Neural cell (in vitro differentiated cells): ENCODE measurements at regions not wholly inside any gene's neighbourhood (a gene's known extent, or its start where the extent isn't known, plus 50 kb on each side); places are given as distances from the start of the nearest gene placed in this dataset.

Source experiments
- EZH2 ChIP-seq: fragments of 200-600, 300-800 bp; shearing (Covaris generic), sonication (generic); IDR thresholded peaks from 2 replicates; pipeline ENCODE4 v1.6.1; 2014; ENCODE audit warnings: antibody characterized with exemption, low read length, borderline replicate concordance, mild to moderate bottlenecking; ENCODE audit not compliant: insufficient read depth, poor library complexity, severe bottlenecking
- POLR2AphosphoS5 ChIP-seq: IDR thresholded peaks from 2 replicates; pipeline ENCODE4 v1.6.1; 2012
- SMC3 ChIP-seq: fragments of 450-650 bp; conservative IDR thresholded peaks from 2 replicates; pipeline ENCODE4 v1.6.1; 2014; ENCODE audit warnings: antibody characterized with exemption, mild to moderate bottlenecking, moderate library complexity; ENCODE audit not compliant: poor library complexity
- TF ChIP-seq, protein P1 (sequence below): fragments of 450-650 bp; IDR thresholded peaks from 2 replicates; pipeline ENCODE4 v1.5.1; 2014; ENCODE audit warnings: antibody characterized with exemption, mild to moderate bottlenecking, moderate library complexity; ENCODE audit not compliant: poor library complexity, severe bottlenecking

DNA sequence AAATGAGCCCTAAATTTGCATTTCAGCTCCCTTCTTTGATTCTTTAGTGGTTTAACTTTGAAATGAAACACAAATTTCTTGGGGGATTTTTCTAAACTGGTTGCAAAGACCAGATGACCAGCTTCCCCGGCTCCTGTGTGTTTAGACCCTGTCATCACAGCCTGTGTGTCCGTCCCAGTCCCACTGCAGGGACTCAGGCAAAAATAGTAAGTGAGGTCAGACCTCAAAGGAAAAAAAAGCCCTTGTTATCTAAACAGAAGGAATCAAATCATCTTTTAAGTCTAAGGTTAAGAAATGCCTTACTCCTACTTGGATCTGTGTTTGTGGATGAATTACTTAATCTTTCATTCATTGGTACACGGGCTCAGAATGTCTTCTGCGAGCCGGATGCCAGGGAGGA is 423.7 kb downstream of the LPIN1 start:
- TF ChIP-seq, protein P1, sequence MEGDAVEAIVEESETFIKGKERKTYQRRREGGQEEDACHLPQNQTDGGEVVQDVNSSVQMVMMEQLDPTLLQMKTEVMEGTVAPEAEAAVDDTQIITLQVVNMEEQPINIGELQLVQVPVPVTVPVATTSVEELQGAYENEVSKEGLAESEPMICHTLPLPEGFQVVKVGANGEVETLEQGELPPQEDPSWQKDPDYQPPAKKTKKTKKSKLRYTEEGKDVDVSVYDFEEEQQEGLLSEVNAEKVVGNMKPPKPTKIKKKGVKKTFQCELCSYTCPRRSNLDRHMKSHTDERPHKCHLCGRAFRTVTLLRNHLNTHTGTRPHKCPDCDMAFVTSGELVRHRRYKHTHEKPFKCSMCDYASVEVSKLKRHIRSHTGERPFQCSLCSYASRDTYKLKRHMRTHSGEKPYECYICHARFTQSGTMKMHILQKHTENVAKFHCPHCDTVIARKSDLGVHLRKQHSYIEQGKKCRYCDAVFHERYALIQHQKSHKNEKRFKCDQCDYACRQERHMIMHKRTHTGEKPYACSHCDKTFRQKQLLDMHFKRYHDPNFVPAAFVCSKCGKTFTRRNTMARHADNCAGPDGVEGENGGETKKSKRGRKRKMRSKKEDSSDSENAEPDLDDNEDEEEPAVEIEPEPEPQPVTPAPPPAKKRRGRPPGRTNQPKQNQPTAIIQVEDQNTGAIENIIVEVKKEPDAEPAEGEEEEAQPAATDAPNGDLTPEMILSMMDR: no peak
- TF ChIP-seq POLR2AphosphoS5 (no peak), EZH2 (no peak), SMC3 (no peak)
